Activated naive CD4-positive, alpha-beta T cell treated with anti-CD3 and anti-CD28 coated beads, Interleukin-2, amount 50 U/mL, for 72 hours (primary cell): ENCODE measurements at regions not wholly inside any gene's neighbourhood (a gene's known extent, or its start where the extent isn't known, plus 50 kb on each side); places are given as distances from the start of the nearest gene placed in this dataset.

ENCODE experiments used
- ATAC-seq, 2 donors: fragments of 150-1000 bp; cut with Tn5 transposase; 2 replicates each; pipeline ENCODE4 v1.10.0; 2021; ENCODE audit warnings: mild to moderate bottlenecking in 2 of 2, moderate library complexity in 2 of 2
- DNase-seq, 2 donors: peaks; one replicate each; pipeline ENCODE4 v3.0.0; 2021 to 2022; ENCODE audit warnings: low spot score in 2 of 2
- H3K27ac Mint-ChIP-seq, 2 donors: one replicate each; pipeline ENCODE4 v1.8.0; 2022; ENCODE audit warnings: mild to moderate bottlenecking in 2 of 2, mixed read lengths in 2 of 2
- H3K36me3 Mint-ChIP-seq, 2 donors: one replicate each; pipeline ENCODE4 v1.8.0; 2022; ENCODE audit warnings: mixed read lengths in 2 of 2
- H3K9me3 Mint-ChIP-seq, 2 donors: one replicate each; pipeline ENCODE4 v1.8.0; 2022; ENCODE audit warnings: mixed read lengths in 2 of 2

DNA sequence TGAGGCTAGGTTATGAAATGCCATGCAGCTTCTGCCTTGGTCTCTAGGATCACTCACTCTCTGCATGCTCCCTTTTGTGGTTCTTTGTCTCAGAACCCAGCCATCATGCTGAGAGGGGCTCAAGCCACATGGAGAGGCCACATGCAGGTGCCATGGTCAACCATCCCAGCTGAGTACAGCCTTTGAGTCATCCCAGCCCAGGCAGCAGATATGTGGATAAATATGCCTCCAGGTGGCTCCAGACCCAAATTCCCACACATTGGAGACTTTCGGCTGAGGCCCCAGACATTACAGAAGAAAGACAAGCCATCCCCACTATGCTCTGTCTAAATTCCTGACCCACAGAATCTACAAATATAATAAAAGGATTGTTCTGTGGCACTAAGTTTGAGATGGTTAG, 102.0 kb downstream of the LHX9 start:
- Mint-ChIP-seq H3K27ac (no peak overlapping the region), H3K36me3 (no peaks in the 10 kb centered on the region), H3K9me3 (no peaks in the 10 kb centered on the region)
- ATAC-seq (no peak), DNase-seq (no peak)

DNA sequence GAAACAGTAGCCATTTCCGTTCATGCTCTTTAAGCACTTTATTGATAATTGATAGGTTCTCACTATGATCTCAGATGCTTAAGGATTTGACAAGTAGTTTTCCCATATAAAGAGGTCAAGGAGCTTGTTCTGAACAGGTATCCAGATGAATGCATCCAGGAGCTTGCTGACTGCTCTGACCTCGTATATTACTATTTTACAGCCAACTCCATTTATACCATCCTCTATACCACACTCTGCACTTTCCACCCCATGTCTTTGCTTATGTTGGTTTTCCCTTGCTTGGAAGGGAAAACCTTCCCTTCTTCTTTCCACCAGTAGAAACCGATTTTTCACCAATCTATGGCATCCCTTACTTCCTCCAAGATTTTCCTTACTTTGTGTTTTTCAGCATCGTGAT, 107.2 kb downstream of the LHX9 start:
- Mint-ChIP-seq H3K36me3 (no peaks in the 10 kb centered on the region), H3K27ac (no peak overlapping the region), H3K9me3 (no peaks in the 10 kb centered on the region)
- no peak for ATAC-seq
- no peak for DNase-seq

DNA sequence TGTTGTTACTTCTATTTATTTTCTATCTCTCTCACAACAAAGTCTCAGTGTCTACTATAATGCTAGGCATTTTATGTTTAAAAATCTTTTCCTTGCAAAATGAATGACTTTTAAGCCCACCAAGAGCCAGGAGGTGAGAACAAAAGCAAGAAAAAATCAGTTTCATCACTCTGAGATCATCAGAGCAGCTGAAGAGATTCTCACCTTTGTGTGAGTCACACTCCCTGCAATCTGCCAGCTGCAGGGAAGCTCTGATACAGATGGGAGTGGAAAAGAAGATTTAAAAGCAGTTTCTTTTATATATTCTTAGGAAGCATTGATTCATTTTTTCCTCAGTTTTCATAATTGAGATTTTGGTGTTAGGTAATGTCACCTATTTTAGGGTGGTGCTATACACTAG, 107.6 kb downstream of the LHX9 start:
- H3K36me3 Mint-ChIP-seq: no peaks in the 10 kb centered on the region
- ATAC-seq (peak; percentile 44 to 70), DNase-seq (no peak)

DNA sequence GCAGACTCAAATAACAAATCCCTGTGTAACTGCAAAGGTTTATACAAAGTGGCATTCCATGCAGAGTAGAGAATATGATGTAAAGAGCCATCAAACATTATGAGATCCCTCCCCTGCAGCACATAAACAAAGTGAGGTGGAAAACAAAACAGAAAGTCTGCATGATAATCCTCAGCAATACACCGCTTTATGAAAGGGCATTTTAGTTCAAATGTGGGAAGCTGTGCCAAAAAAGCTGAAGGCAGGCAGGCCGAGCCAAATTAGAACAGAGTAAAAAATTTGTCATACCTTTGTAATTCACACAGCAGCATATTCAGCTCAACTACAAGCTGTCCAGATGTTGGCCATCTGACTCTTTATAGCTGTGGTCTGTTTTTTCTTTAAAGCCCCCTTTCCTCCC, 113.5 kb downstream of the LHX9 start:
- H3K36me3 Mint-ChIP-seq: no peaks in the 10 kb centered on the region
- H3K9me3 Mint-ChIP-seq: no peaks in the 10 kb centered on the region
- DNase-seq (no peak), ATAC-seq (no peak)
- H3K27ac Mint-ChIP-seq: no peak overlapping the region

More for the DNA sequence above, 107.6 kb downstream of the LHX9 start:
- Mint-ChIP-seq H3K9me3 (no peaks in the 10 kb centered on the region), H3K27ac (no peak overlapping the region)

DNA sequence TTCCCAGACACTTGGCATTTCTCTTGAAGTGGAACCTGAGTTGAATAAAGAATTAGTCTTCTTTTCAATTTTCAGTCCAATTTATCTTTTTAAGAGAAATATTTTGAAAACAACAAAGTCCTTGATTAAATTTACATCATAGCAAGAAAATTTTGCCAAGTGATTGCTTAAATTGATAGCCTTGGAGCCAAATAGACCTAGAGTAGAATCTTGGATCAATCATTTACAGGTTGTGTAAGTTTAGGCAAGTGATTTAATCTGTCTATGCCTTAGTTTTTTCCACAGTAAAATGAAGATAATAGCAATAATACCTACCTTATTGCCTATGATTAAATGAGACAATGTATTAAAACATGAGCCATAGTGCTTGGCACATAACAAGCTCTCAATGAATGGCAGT, 113.9 kb downstream of the LHX9 start:
- ATAC-seq (no peak), DNase-seq (no peak)
- Mint-ChIP-seq H3K27ac (no peak overlapping the region), H3K9me3 (no peaks in the 10 kb centered on the region), H3K36me3 (no peaks in the 10 kb centered on the region)

DNA sequence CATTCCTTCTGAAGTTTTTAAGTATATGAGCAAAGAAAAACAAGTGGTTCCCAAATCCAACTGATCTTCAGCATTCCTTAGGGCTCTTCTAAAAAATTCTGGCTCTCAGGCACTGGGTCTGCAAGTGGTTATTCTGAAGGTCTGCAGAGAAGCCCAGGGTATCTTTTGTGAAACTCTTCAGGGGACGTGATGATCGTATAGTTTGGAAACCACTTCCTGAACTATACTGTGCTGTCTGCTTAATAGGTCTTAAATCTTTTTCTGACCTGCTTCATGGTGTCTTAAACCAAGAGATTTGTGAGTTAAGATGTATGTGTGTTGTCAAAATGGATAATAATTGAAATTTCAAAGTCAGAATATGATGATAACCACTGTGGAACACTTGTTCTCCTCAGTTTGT, 115.5 kb downstream of the LHX9 start:
- Mint-ChIP-seq H3K27ac (no peak overlapping the region), H3K36me3 (no peaks in the 10 kb centered on the region), H3K9me3 (no peaks in the 10 kb centered on the region)
- DNase-seq: no peak
- no peak for ATAC-seq

DNA sequence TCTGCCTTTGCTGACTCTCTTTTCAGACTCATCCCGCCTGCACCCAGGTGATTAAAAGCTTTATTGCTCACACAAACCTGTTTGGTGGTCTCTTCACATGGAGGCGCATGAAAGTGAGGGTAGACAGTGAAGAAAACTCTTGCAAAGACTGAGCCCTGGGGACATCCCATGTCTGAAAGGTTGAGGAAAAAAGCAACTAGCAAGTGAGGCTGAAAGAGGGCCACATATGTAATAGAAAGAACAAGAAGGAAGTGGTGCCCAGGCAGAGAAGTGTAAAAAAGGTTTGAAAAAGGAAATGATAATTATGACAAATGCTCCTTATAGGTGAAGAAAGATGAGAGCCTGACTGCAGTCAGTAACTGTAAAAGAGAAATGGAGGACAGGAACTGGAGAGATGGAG, 115.9 kb upstream of the NEK7 start:
- H3K36me3 Mint-ChIP-seq: no peaks in the 10 kb centered on the region
- DNase-seq (no peak), ATAC-seq (peak; percentile 24 to 34)
- no peaks in the 10 kb centered on the region for H3K9me3 Mint-ChIP-seq
- no peak overlapping the region for H3K27ac Mint-ChIP-seq

DNA sequence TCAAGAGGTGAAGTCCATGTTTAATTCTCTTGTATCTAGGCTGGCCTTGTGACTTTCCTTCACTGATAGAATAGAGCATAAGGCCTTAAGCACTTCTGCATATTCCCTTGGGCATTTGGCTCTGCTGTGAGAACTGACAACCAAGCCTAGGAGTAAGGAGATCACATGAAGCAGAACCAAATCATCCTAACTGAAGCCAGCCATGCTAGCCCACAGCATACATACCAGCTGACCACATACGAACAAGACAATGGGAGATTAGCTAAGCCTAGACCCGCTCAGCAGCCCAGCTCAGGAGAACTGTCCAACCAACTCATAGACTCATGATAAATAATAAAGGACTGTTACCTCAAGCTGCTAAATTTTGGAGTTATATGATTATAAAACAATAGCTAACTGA, 114.6 kb upstream of the NEK7 start:
- Mint-ChIP-seq H3K9me3 (peaks cover 4 to 5% of the 10 kb centered on the region in 2 donors), H3K36me3 (no peaks in the 10 kb centered on the region), H3K27ac (no peak overlapping the region)
- ATAC-seq: no peak
- no peak for DNase-seq

DNA sequence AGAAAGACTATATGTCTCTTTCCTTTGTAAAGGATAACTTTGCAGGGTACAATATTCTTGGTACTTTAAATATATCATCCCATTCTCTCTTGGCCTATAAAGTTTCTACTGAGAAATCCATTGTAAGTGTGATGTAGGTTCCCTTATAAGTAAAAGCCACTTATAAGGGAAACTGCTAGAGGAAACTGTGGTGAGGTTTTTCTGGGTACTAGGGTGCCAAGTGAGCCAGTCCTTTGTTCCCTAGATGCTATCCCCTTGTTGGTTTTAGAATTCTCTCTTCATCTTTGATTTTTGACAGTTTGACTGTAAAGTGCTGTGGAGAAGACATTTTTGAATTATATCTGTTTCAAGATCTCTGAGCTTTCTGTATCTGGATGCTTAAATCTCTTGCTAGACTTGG, 108.9 kb upstream of the NEK7 start:
- no peak for DNase-seq
- H3K36me3 Mint-ChIP-seq: peaks cover 5 to 6% of the 10 kb centered on the region in 2 donors
- H3K27ac Mint-ChIP-seq: no peak overlapping the region
- H3K9me3 Mint-ChIP-seq: peaks cover 12 to 22% of the 10 kb centered on the region in 2 donors
- peak; percentile 47 to 55 for ATAC-seq

DNA sequence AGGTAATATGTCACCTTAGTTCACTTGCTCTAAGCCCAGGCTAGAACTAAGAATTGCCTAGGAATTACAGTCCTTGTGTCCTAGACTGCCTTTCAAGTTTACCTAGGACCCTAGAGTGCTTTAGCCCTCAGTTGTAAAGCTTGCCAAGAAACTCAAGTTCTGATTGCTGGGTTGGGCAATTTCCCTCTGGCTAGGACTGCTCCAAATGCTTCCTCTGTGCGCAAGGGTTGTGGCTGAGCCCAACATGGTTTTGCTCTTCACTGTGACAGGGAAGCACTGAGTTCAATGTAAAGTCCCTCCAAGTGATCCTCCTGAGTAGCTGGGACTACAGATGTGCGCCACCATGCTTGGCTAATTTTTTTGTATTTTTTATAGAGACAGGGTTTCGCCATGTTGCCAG, 102.3 kb upstream of the NEK7 start:
- ATAC-seq (no peak), DNase-seq (no peak)
- Mint-ChIP-seq H3K36me3 (no peaks in the 10 kb centered on the region), H3K27ac (no peak overlapping the region), H3K9me3 (peaks cover 3 to 12% of the 10 kb centered on the region in 2 donors)

DNA sequence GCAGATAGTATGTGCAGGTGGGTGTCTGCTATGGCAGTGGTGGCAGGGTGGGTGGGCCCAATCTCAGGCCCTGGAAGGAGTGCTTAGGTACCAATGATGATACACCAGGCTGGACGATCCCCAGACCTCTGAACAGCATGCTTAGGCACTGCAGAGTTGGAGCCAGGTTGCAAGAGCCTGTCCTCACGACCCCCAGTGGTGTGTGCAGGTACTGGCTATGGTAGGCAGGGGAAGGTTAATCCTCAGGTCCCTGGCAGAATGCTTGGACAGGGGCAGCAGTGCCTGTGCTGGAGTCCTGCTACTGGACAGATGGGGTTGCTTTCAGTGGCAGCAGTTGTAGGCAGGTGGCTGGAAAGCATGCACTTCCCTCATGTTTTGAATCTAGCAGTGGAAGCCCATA, 100.5 kb upstream of the NEK7 start:
- no peaks in the 10 kb centered on the region for H3K36me3 Mint-ChIP-seq
- ATAC-seq (peak; percentile 13 to 38), DNase-seq (no peak)
- no peak overlapping the region for H3K27ac Mint-ChIP-seq
- H3K9me3 Mint-ChIP-seq: peaks cover 0 to 7% of the 10 kb centered on the region in 2 donors

DNA sequence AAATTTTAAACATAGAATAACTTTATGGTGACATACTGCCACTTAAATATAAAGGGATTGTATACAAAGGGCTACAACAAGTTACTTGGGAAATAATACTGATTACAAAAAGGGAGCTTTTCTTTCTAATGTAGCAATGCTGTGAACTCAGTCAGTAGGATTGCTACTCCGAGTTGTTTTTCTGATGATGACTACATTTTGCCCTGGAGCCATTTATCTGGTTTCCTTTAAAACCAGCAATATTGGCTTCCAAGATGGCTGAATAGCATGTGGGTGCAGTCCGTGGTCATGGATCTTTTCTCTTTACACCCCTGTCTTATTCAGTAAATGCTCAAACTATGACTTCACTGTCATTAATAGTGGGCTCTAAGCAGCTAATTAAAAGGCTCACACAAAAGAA, 92.6 kb upstream of the NEK7 start:
- Mint-ChIP-seq H3K9me3 (no peaks in the 10 kb centered on the region), H3K36me3 (no peaks in the 10 kb centered on the region)
- no peak for ATAC-seq

DNA sequence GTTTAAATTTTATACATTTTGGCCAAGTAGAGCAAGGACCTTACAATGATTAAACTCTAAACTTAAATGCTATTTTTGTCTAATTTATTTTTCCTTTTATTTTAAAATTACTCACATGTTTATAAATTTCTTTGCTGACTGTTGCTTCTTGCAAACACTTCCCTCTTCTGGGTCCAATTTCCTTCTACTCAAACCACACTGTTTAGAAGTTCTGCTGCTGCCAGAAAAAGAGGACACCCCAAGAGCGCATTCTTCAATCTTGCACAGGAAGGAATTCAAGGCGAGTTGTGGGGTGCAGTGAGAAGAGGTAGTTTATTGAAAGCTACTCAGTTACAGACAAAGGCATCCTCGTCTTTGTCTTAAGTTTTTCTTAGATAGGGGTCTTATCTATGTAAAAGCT, 88.5 kb upstream of the NEK7 start:
- no peak for ATAC-seq
- Mint-ChIP-seq H3K36me3 (no peaks in the 10 kb centered on the region), H3K9me3 (no peaks in the 10 kb centered on the region), H3K27ac (no peak overlapping the region)
- no peak for DNase-seq

More for the DNA sequence above, 92.6 kb upstream of the NEK7 start:
- no peak for DNase-seq
- H3K27ac Mint-ChIP-seq: no peak overlapping the region

DNA sequence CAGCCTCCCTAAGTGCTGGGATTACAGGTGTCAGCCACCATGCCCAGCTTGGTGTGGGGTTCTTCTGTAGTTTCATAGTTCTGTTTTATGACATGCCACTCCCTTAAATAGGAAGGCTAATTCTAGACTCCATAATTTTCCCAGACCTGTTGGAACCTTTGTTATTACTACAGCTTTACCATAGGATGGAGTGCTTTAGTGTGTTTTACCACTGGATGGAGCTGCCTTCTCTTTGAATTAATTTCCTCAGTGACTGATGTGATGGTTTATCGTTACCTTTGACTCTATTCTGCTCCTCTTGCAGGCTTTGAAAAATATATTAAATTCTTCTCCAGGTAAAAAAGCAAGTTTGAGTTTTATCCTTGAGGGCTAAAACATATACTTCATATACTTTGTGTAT, 84.6 kb upstream of the NEK7 start:
- Mint-ChIP-seq H3K27ac (no peak overlapping the region), H3K9me3 (no peaks in the 10 kb centered on the region), H3K36me3 (no peaks in the 10 kb centered on the region)
- no peak for ATAC-seq
- DNase-seq: no peak

DNA sequence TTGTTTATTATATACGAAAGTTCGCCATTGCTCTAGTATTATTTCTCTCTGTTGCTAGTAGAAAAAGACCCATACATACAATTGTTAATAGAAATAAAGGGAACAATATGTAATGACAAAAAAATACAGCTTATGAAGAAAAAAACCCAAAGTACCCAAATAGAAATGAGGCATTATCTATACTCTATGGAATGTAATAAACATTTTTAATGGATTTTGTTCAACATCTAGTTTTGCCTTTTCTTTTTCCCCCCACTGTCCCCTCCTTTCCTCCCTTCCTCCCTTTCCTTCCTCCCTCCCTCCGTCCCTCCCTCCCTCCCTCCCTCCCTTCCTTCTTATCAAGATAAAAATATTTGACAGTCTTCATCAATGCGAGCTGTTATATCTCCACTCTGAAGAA, 81.5 kb upstream of the NEK7 start:
- DNase-seq: no peak
- Mint-ChIP-seq H3K27ac (no peak overlapping the region), H3K9me3 (peaks cover 0 to 5% of the 10 kb centered on the region in 2 donors), H3K36me3 (peaks cover 0 to 5% of the 10 kb centered on the region in 2 donors)
- no peak for ATAC-seq

DNA sequence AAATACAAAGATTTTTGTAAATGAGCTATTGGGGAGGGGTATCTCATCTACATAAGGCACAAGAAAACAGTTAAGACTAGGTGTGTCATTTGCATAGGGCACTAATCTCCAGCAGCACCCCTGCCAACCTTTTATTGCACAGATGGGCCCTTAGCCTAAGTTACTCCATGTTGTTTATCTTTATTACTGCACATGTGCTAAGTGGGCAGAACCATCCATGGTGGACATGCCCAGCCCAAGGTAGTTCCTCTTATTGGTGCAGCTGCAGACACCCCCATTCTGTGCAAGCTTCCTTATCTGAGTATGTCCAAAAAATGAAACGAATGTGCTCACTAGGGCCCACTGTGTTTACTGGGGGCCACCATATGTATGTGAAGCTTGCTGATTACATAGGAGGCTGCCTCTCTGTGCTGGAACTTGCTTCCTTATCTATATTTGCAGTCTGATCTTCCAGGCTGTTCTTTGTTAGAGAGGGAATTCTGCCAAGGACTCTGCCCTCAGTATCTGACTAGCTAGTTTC, 77.3 kb upstream of the NEK7 start:
- DNase-seq (no peak), ATAC-seq (no peak)
- peaks cover 0 to 5% of the 10 kb centered on the region in 2 donors for H3K36me3 Mint-ChIP-seq
- no peak overlapping the region for H3K27ac Mint-ChIP-seq
- peaks cover 0 to 5% of the 10 kb centered on the region in 2 donors for H3K9me3 Mint-ChIP-seq

DNA sequence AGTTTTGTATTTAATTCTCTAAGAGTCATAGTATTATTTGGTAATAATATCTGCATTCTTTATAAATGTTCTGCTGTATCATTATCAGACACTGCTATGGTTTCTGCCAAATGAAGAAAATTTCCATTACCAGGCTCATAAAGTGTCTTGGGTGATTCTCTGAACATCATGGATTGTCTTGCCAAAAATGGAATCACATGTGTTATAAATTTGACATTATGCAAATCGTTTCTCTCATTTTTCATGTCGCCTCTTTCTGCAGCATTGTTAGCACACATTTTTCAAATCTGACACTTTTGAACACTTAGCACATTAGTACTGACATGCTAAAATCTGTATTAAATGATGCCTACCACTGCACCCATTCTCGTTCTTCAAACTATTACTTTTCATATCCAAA, 74.2 kb upstream of the NEK7 start:
- H3K36me3 Mint-ChIP-seq: peaks cover 0 to 5% of the 10 kb centered on the region in 2 donors
- peaks cover 0 to 5% of the 10 kb centered on the region in 2 donors for H3K9me3 Mint-ChIP-seq
- H3K27ac Mint-ChIP-seq: no peak overlapping the region
- no peak for DNase-seq
- no peak for ATAC-seq

DNA sequence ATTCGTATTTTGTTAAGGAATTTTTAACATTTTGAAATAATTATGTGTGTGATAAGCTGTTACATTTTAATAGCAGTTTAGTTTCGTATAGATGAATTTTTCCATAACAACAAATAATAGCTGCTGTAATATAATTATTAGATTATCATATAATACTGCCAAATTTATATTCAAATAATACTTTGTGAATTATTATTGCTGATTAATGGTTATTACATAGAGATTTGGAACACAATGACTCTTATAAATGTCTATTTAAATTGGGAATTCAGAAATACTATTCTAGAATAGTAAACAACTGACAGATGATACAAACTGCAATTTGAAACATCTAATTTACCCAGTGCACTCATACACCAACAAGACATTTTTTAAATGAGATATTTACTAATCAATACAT, 73.2 kb upstream of the NEK7 start:
- DNase-seq (no peak), ATAC-seq (no peak)
- Mint-ChIP-seq H3K9me3 (peaks cover 0 to 2% of the 10 kb centered on the region in 2 donors), H3K36me3 (peaks cover 0 to 1% of the 10 kb centered on the region in 2 donors), H3K27ac (no peak overlapping the region)
